Astrocyte of the spinal cord (primary cell): ENCODE measurements at regions not wholly inside any gene's neighbourhood (a gene's known extent, or its start where the extent isn't known, plus 50 kb on each side); places are given as distances from the start of the nearest gene placed in this dataset.
A peak's percentile ranks its signal among the peaks of the same experiment; 100 is the strongest.

Experiments used
- DNase-seq: peaks from one replicate; pipeline ENCODE4 v3.0.0; 2011; ENCODE audit warnings: low read depth, low spot score
- H3K4me3 ChIP-seq: 2 replicates; pipeline ENCODE4 v1.5.1; 2011; ENCODE audit warnings: low read depth, mild to moderate bottlenecking, low read length, moderate library complexity
- CTCF ChIP-seq: IDR thresholded peaks from 2 replicates; pipeline ENCODE4 v1.5.1; 2012; ENCODE audit warnings: low read depth, mild to moderate bottlenecking, low read length, inconsistent platforms
- in situ Hi-C: cut with HindIII; loops from 2 replicates; pipeline ENCODE4 v1.10.0; 2017; ENCODE audit warnings: low sequenced_read_pairs

GRCh38 chr5:167452136-167452535, 839.3 kb upstream of the WWC1 start:
- in situ Hi-C loops: no loop called here
- TF ChIP-seq CTCF: no peak
- DNase-seq: no peak

GRCh38 chr5:167453246-167454030, 838.0 kb upstream of the WWC1 start:
- no peak for TF ChIP-seq CTCF
- in situ Hi-C loops: no loop called here
- no peak overlapping the region for H3K4me3 ChIP-seq
- DNase-seq: peak; percentile 14

More at GRCh38 chr5:167452136-167452535, 839.3 kb upstream of the WWC1 start:
- H3K4me3 ChIP-seq: no peak overlapping the region

GRCh38 chr5:167458412-167458811, 833.0 kb upstream of the WWC1 start:
- in situ Hi-C loops: no loop called here
- no peak for TF ChIP-seq CTCF
- H3K4me3 ChIP-seq: no peak overlapping the region
- no peak for DNase-seq

- in situ Hi-C loops: no loop called here
- no peak for TF ChIP-seq CTCF
- no peak for DNase-seq
- H3K4me3 ChIP-seq: no peak overlapping the region
These were observed 830.9 kb upstream of the WWC1 start for GRCh38 chr5:167460449-167461020.

GRCh38 chr5:167463939-167464338, 827.5 kb upstream of the WWC1 start:
- DNase-seq: no peak
- H3K4me3 ChIP-seq: no peak overlapping the region
- no peak for TF ChIP-seq CTCF
- in situ Hi-C loops: no loop called here

GRCh38 chr5:167466992-167467391, 824.5 kb upstream of the WWC1 start:
- in situ Hi-C loops: no loop called here
- no peak for DNase-seq
- no peak for TF ChIP-seq CTCF
- H3K4me3 ChIP-seq: no peak overlapping the region
